ENCODE measurements at regions not wholly inside any gene's neighbourhood (a gene's known extent, or its start where the extent isn't known, plus 50 kb on each side); places are given as distances from the start of the nearest gene placed in this dataset.

- Histone ChIP-seq H3K4me1 (ENCODE audit: control insufficient read depth, insufficient read depth, low read length) (peaks cover 16% of the 10 kb centered on the region), H3K9me3 (ENCODE audit: control insufficient read depth, insufficient read depth, low read length) (no peaks in the 10 kb centered on the region), H3K36me3 (ENCODE audit: control insufficient read depth, insufficient read depth, low read length) (no peaks in the 10 kb centered on the region), H3K4me3 (ENCODE audit: low read length) (no peak overlapping the region), H3K27me3 (ENCODE audit: control insufficient read depth, insufficient read depth, low read length) (no peaks in the 10 kb centered on the region), H3K27ac (ENCODE audit: low read length) (no peak overlapping the region)
- Mint-ChIP-seq H3K4me1 (peaks cover 0 to 6% of the 10 kb centered on the region in 2 donors), H3K27ac (no peak overlapping the region), H3K9me3 (peaks cover 0 to 2% of the 10 kb centered on the region in 2 donors), H3K36me3 (no peaks in the 10 kb centered on the region), H3K4me3 (no peak overlapping the region), H3K27me3 (ENCODE audit: low read depth in 2 of 2) (peaks cover 0 to 5% of the 10 kb centered on the region in 2 donors)
- intact Hi-C loops (cut with micrococcal nuclease): no loop called here
- ATAC-seq (no peak), DNase-seq (no peak)
- no peak for TF ChIP-seq CTCF (IDR thresholded peaks at IDR 0.05)
- 78% methylated on average over 2 of the region's 2 CpGs for WGBS (ENCODE audit: insufficient coverage)
Measured at GRCh38 chr11:115705200-115705599, 201.0 kb upstream of the CADM1 start.

DNA sequence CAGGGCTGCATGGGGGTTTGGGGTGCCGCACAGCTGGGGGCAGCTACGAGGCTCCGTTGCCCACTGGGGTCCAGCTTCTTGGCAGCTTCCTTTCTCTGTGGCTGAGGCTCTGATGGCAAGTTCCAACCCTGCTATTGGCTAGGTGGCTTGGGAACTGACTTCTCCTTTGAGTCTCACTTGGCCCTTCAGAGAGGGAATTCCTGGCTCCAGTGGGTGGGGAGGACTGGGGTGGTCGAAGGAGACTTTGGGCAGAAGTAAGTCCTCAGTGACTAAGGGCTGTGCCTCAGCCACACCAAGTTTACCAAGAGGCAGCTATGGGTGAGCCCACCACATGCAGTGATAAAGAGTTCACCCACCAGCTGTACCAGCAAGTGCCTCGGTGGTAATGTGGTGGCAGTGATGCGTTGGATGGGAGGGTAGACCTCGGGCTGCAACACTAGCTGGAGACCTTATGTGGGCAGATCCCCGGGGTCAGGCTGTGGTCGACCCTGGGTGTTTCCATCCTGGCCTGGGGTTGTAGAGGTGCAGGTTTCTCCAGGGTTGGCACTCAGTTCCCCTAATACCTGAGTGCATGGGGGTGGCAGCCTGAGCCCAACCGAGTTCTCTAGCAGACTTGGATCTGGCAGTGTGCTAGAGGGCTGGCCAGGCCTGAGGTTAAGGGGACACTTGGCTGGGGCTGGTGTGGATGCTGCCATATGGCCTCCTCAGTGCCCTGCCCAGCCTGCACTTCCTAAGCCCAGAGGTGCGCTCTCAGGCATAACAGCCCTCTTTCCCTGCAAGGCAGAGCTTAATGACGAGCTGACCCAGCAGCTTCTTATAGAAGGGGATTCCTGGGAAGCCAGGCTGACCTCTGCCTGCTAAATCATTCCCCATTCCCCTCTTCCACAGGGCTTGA lies 197.0 kb upstream of the CADM1 start:
- intact Hi-C loops (cut with micrococcal nuclease): no loop called here
- TF ChIP-seq CTCF (IDR thresholded peaks at IDR 0.05): no peak
- Histone ChIP-seq H3K36me3 (ENCODE audit: control insufficient read depth, insufficient read depth, low read length) (no peaks in the 10 kb centered on the region), H3K27me3 (ENCODE audit: control insufficient read depth, insufficient read depth, low read length) (no peaks in the 10 kb centered on the region), H3K27ac (ENCODE audit: low read length) (no peak overlapping the region), H3K4me1 (ENCODE audit: control insufficient read depth, insufficient read depth, low read length) (no peaks in the 10 kb centered on the region), H3K9me3 (ENCODE audit: control insufficient read depth, insufficient read depth, low read length) (no peaks in the 10 kb centered on the region), H3K4me3 (ENCODE audit: low read length) (no peak overlapping the region)
- ATAC-seq (no peak), DNase-seq (no peak)
- H3K36me3 Mint-ChIP-seq: no peaks in the 10 kb centered on the region
- no peak overlapping the region for H3K27ac Mint-ChIP-seq
- H3K4me1 Mint-ChIP-seq: no peaks in the 10 kb centered on the region
- H3K9me3 Mint-ChIP-seq: peaks cover 0 to 2% of the 10 kb centered on the region in 2 donors
- no peak overlapping the region for H3K4me3 Mint-ChIP-seq
- 66% methylated on average over 12 of the region's 12 CpGs for WGBS (ENCODE audit: insufficient coverage)
- peaks cover 0 to 5% of the 10 kb centered on the region in 2 donors for H3K27me3 Mint-ChIP-seq (ENCODE audit: low read depth in 2 of 2)

DNA sequence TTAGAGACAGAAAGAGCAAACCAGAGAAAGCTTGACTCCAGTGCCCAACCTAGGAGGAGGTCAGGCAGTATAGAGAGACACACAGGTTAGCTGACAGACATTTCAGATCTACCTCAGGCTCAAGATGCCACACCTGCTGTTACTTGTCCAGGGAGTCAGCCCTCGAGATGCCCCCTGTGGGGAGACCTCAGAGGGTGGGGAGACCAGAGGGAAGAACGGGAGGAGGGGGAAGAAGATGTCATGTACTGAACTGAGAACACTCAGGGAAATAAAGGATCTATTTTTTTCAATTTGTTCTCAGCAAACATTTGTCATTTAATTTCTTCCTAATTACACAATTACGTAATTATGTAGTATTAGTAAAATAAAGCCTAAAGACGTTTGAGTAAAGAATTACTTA lies 196.3 kb upstream of the CADM1 start:
- H3K9me3 ChIP-seq (ENCODE audit: control insufficient read depth, insufficient read depth, low read length): no peaks in the 10 kb centered on the region
- DNase-seq (no peak), ATAC-seq (no peak)
- Mint-ChIP-seq H3K4me3 (no peak overlapping the region), H3K36me3 (no peaks in the 10 kb centered on the region), H3K9me3 (peaks cover 0 to 2% of the 10 kb centered on the region in 2 donors), H3K27ac (no peak overlapping the region), H3K27me3 (ENCODE audit: low read depth in 2 of 2) (peaks cover 0 to 7% of the 10 kb centered on the region in 2 donors), H3K4me1 (no peaks in the 10 kb centered on the region)
- 64% methylated on average over 3 of the region's 4 CpGs for WGBS (ENCODE audit: insufficient coverage)
- no peak overlapping the region for H3K27ac ChIP-seq (ENCODE audit: low read length)
- no peak for TF ChIP-seq CTCF (IDR thresholded peaks at IDR 0.05)
- no peaks in the 10 kb centered on the region for H3K4me1 ChIP-seq (ENCODE audit: control insufficient read depth, insufficient read depth, low read length)
- no peak overlapping the region for H3K4me3 ChIP-seq (ENCODE audit: low read length)
- H3K27me3 ChIP-seq (ENCODE audit: control insufficient read depth, insufficient read depth, low read length): no peaks in the 10 kb centered on the region
- intact Hi-C loops (cut with micrococcal nuclease): no loop called here
- H3K36me3 ChIP-seq (ENCODE audit: control insufficient read depth, insufficient read depth, low read length): no peaks in the 10 kb centered on the region
